BJ (cell line): ENCODE measurements at regions not wholly inside any gene's neighbourhood (a gene's known extent, or its start where the extent isn't known, plus 50 kb on each side); places are given as distances from the start of the nearest gene placed in this dataset.
"Not testable (repeated sequence)": the region's sequence is repeated elsewhere in the genome, so short reads cannot be mapped to it uniquely, and the experiment has no call there.

Experiments
- CTCF ChIA-PET: fragments of 350-600 bp; formaldehyde crosslinking; extraction: SDS; loops from one replicate; lab custom pipeline; 2021; ENCODE audit warnings: antibody characterized with exemption, inconsistent platforms; lab: Yijun Ruan, JAX
- POLR2A ChIA-PET: fragments of 300-600 bp; sonication (Branson Sonifier 250); formaldehyde crosslinking; extraction: SDS; loops from one replicate; lab custom pipeline; 2021; ENCODE audit warnings: antibody characterized with exemption; lab: Charles Lee
- DNase-seq: peaks from one replicate; pipeline ENCODE4 v3.0.0-alpha.2; 2011; ENCODE audit warnings: low read depth
- H3K27me3 ChIP-seq: 2 replicates; pipeline ENCODE4 v1.6.0; 2011; ENCODE audit warnings: low read length; ENCODE audit not compliant: control insufficient read depth, insufficient read depth
- H3K36me3 ChIP-seq: 2 replicates; pipeline ENCODE4 v1.5.1; 2011; ENCODE audit warnings: low read length; ENCODE audit not compliant: control insufficient read depth, insufficient read depth
- H3K4me3 ChIP-seq: 2 replicates; pipeline ENCODE4 v1.5.1; 2011; ENCODE audit warnings: low read depth, mild to moderate bottlenecking, control low read depth, low read length
- CTCF ChIP-seq: IDR thresholded peaks from 2 replicates; pipeline ENCODE4 v1.5.1; 2011; ENCODE audit warnings: low read depth, mild to moderate bottlenecking, control low read depth, inconsistent platforms, low read length, moderate library complexity; ENCODE audit not compliant: insufficient read depth

DNA sequence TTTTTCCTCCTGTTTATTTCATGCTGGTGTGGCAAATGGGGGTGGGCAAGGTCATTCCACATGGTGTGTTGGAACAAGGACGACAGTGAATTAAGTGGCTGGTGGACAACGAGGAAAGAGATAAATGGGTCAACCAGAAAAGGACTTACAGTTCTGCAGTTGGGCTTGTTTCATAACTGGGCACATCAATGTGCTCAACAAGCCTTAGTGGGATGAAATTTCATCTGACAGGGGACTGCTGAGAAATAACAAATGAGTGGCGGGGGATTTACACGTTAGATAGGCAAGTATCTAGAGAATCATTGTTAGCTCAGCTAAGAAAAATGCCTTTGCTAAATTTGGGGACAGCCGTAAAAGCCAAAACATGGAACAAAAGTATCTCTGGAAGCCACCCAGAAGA is 163.6 kb downstream of the NRN1 start:
- POLR2A ChIA-PET = no interaction called here
- DNase-seq = no peak

GRCh38 chr6:5840734-5841390 is 165.9 kb downstream of the NRN1 start:
- ChIA-PET CTCF (interaction anchor here (1.2 kb wide), 1 partner anchor 12 kb away, joined by 3 read pairs; no protein-coding TSS in a partner anchor), POLR2A (no interaction called here)
- no peak for DNase-seq
- Histone ChIP-seq H3K4me3 (no peak overlapping the region), H3K36me3 (no peaks in the 10 kb centered on the region), H3K27me3 (no peaks in the 10 kb centered on the region)
- no peak for TF ChIP-seq CTCF

More for the DNA sequence above, 163.6 kb downstream of the NRN1 start:
- no peaks in the 10 kb centered on the region for H3K27me3 ChIP-seq
- H3K36me3 ChIP-seq = no peaks in the 10 kb centered on the region
- no peak overlapping the region for H3K4me3 ChIP-seq
- CTCF ChIA-PET = no interaction called here
- TF ChIP-seq CTCF = no peak

- ChIA-PET CTCF (no interaction called here), POLR2A (no interaction called here)
- no peaks in the 10 kb centered on the region for H3K36me3 ChIP-seq
- H3K4me3 ChIP-seq = no peak overlapping the region
- H3K27me3 ChIP-seq = no peaks in the 10 kb centered on the region
- no peak for TF ChIP-seq CTCF
- DNase-seq = no peak
Measured at GRCh38 chr6:5838656-5839396, 167.9 kb downstream of the NRN1 start.

GRCh38 chr6:5837323-5837722 is 169.4 kb downstream of the NRN1 start:
- no peaks in the 10 kb centered on the region for H3K27me3 ChIP-seq
- TF ChIP-seq CTCF = no peak
- no peaks in the 10 kb centered on the region for H3K36me3 ChIP-seq
- ChIA-PET POLR2A (no interaction called here), CTCF (no interaction called here)
- H3K4me3 ChIP-seq = no peak overlapping the region
- DNase-seq = no peak

DNA sequence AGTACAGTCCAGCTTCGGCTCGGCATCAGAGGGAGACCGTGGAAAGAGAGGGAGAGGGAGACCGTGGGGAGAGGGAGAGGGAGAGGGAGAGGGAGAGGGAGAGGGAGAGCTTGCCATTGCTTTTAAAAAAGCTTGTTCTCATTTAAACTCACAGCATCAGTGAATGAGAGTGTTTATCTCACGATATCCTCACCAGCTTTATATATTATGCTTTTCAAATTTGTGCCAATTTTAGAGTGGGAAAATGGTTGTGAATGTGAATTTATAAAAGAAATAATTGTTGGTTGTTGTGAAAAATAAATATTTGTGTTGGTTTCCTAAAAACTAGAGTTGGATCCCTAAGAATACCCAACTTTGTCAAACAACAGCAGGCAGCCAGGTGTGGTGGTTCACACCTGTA is 170.1 kb downstream of the NRN1 start:
- H3K36me3 ChIP-seq, POLR2A ChIA-PET, DNase-seq, H3K4me3 ChIP-seq, H3K27me3 ChIP-seq, CTCF ChIA-PET: not testable (repeated sequence)
